HuH-7 (cell line): ENCODE measurements at regions not wholly inside any gene's neighbourhood (a gene's known extent, or its start where the extent isn't known, plus 50 kb on each side); places are given as distances from the start of the nearest gene placed in this dataset.

Source experiments
- DNase-seq: peaks from one replicate; pipeline ENCODE4 v3.0.0; 2011; ENCODE audit warnings: low spot score

DNA sequence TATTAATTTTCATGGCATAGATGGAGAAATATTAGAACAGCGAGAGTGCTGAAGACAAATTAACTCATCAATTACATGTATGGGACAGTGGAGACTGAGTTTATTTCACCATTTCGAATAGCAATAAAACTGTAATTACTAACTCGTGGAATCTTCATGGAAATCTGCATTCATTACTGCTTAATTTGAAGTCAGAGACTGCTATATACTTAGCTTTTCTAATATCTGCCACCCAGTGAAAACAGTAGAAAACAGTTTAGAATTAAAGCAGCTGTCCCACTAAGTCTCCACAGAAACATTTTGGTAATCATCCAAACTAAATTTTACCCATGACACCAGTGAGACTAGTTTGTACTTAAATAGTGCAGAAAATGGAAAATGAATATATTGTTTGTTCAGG, 56.8 kb downstream of the IZUMO3 start:
- no peak for DNase-seq

DNA sequence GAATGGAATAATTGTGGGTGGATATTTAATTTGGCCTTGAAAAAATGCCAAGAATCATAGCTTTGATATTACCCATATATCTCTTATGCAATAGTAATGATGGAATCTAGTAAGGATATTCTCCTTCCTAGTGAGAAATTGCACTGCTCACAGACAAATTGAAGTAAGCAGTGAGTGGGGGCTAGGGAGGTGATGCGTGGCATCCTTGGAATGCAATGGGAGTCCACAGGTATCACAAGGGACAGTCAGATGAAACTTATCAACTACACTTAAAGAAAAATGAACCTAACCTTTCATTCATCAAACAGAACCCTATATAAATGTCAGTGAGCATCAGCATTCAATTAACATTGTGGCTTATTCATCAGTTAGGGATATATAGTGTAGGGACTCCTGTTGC, 57.8 kb downstream of the IZUMO3 start:
- no peak for DNase-seq

DNA sequence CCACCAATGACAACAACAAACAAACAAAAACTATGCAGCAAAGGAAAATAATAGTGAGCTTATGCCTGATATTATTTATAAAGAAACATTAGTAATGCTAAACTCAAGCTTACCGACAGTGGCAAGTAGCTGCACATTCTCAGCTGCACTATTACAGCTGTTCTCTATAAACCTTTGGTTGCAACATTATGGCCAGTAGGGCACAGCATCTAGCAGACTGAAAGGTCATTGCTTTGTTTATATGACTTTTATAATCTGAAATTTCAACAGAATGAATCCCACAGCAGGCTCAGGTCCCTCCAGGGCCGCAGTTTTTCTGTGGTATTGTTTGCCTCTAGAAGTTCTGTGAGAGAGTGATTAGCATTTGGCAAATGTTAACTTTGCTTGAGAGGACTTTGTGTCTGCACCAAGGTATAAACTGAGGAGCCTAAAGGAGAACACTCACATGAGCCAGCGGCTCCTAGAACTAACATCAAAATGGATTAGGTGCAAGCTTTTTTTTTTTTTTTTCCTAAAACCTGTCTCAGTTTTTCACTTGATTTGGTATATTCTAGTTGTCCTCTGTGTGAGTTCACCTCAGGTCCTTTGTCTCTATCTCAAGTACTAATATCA, 58.3 kb downstream of the IZUMO3 start:
- DNase-seq = no peak

DNA sequence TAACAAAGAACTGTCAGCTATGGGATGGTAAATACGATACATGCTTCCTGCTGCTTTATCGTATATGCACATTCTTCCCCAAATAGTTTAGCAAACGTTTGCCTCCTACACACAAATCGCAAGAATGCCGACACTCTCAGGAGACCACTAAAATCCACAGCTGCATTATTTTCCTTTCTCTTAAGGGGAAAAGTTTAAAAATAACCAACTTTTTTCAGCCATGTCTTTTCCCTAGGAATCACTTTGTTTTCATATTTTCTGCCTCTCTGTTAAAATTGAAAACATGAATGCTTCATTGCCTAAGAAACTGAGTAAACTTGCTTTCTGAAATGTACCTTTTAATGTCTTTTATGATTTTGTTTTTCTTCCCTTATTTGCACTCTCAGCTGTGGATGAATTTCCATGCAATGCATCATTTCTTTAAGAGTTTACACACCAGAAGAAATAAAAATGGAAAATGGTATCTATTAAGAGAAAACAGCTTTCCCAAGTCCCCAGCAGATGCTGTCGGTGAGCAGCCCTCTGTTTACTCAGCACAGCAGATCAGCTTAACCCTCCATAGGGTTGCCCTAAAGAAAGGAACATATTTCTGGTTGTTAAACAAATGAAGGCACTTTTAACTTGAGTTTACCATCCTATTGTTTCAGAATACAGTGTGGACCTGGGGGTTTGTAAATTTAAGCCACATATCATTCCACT, 66.2 kb downstream of the IZUMO3 start:
- no peak for DNase-seq

DNA sequence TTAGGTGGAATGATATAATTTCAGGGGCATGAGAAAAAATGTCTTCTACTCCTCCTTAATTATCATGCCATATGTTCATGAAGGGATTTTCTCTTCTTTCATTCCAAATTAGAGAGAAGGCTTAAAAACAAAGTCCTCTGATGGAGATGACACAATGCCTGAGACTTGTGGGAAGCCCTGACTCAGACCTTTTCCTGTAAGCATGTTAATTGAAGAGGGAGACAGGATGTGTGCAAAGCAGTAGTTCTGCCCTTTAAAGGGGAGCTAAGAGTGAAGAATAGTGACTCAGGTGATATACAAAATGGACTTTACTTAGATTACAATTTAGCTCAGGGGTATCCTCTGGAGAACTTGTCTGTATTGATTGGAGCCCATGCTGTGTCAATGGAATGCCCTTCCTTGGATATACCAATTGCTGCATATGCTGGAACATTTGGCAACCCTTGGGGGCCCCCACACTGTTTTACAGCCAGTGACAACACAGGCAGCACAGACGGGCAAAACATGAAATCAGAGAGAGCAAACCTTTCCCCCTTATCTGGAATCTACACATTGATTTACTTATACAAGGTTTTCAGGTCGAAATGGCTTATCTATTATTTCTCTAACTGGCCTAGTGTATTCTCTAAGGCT, 81.3 kb downstream of the IZUMO3 start:
- no peak for DNase-seq

DNA sequence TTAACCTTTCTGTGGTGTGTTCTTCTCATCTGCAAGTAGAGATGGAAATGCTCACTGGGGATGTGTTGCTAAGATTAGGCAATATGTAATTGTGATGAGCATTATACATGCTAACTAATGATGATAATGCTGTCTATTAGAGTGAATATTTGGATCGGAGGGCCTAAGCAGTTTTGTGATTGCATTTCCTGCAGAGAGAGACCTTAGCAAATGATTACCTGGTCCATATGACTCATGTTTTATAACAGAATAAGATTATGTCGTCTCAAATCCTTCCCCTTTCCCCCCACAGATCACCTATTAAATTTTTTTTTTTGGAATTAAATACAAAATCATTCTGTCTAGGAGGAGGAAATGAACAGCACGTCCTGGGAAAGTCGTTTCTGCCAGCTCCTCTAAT, 82.7 kb downstream of the IZUMO3 start:
- DNase-seq = no peak

DNA sequence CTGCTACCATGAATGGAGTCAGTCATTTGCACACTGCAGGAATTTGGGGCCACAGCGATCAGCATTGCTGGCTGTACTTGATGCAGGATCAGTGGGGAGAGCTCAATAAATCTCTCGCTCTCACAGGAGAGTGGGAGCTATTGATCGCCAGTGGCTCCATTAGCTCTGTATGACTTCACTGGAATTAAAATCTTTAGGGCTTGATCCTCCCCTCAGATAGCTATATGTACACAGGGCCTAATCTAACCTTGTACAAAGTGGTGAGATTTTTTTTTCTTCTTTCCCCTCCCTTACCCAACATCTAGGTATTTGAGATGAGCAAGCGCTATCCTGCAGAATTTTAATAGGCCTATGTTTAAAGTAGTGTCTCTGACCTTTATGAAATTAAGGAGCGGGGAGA, 84.9 kb downstream of the IZUMO3 start:
- DNase-seq = no peak

DNA sequence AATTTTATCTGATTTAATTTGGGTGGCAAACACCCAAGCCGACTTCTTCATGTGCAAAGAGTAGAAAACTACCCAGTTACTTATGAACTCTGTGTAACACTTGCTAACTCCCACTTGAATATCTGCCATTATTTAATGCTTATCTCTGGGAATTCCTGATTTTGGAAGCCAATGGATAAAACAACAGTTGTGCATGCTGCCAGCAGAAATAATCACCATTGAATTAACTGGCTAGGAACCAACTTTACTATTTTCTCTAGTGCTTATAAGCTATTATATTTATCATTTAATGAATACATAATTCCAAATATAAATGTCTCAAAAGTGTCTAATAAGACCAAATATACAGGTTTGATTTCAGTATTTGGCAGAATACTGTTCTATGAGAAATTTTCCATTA, 85.7 kb downstream of the IZUMO3 start:
- no peak for DNase-seq

DNA sequence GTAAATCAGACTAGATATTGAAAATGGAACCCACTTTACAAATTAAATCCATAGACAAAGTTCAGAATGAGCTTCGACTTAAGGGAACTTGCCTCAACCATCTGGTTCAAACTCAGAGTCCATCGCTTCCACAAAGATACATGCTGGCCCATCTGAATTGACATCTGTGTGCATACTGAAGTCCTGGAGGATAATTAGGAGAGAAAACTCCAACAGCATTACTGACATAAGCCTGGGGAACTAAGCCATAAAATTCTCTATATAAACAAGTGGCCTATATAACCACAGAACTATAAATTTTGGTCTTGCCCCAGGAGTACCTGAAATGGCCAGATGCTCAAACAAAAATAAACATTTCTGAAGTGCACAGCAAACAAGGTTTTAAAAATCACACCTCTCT, 94.4 kb downstream of the IZUMO3 start:
- no peak for DNase-seq

DNA sequence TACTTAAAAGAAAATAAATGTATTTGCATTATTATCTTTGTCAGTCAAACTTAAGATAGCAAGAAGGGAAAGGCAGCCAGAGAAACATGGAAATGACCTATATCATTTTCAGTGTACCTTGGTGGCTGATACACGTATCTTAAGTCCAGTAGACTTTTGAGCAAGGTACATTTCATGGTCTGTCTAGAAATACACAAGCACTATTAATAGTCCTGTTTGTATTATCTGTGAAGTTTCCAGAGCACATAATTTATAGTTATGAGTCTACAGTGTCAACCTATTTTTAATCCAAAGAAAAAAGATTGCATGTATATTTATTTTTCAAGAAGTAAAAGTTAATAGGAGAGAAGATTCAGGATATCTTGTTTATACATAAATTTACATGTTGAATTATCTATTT, 95.7 kb downstream of the IZUMO3 start:
- DNase-seq = no peak

DNA sequence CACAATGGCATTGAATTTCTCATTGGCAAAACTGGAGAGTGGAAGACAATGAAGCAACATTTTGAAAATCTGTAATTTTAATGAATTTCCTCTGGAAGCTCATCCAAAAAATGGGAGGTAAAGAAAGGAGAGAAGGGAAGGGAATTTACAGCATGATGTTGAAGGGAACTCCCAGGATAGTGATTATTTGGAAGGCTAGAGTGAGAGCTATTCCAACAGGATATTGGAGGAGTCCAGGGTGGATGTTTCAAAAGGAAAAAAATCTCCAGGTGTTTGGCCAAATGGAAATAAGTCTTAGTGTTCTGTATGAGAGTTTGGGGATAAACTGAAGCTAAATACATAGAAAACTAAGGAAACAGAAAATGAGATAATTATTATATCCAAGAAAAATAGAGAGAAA, 106.2 kb downstream of the IZUMO3 start:
- no peak for DNase-seq

DNA sequence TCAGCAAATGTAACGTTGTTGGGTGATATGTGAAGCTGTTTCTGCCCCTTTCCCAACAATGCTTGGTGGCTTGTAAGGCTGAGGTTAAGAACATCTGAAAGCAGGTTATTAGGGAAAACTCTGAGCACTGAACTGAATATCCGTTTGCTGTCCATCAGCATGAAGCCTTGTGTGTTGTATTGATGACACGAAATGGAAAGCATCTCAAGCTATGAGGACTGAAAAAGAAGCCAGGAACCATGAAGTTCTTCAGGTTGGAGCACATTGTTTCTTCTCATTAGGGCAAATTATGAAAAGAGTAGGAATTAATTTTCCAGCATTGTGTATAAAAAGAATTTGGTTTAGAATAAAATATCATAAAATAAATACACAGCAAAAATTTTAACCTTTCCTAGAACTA, 106.8 kb downstream of the IZUMO3 start:
- DNase-seq = no peak

DNA sequence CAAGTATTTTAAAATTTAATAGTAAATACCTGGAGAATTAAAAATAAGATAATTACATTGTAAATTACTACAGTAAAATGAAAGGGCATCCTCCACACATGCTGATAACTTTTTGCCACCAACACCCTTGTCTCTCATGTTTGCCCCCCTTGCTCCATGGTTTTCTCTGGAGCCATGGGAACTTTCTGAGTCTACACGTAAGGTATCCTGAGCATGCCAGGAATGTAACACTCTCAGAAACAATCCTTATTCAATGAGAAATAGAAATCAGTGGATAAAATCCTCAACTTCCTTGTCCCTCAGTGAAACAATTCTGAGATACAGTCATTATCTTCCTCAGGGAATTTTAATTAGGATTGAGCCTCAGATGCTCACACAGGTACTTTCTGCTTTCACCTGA, 108.9 kb downstream of the IZUMO3 start:
- no peak for DNase-seq

DNA sequence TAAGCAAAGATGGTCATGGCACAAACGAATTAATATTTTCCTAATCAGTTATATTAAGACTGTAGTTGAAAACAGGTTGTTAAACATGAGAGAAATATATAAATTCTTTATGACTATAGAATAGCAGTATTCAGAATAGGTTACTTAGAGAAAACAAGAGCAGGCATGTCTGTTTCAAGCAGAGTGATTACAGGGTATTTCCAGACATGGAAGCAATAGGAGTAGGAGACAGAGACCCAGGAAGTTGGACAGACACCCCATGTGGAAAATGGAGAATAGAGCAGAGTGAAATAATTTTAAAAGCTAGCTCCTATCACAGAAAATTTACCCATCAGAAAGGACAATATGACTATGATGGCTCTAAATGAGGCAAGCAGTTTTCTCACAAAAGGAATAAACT, 111.5 kb downstream of the IZUMO3 start:
- no peak for DNase-seq

DNA sequence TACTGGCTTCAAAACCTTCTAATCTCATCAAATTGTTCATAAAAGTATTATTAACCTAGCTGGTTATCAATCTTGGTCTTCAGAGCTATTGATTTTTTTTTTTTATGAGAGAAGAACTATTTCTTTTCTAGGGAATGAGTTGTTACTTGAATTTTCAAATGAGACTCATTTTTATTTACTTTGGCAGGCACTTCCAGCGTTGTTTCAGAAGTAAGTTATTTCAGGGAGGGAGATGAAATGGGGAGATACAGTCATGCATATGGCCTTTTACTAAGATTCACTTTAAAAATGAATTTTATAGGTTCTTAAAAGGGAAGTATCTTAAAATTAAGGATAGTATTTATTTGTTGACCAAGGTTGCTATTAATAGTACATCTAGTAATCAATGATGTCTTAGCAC, 129.6 kb downstream of the IZUMO3 start:
- DNase-seq = no peak

DNA sequence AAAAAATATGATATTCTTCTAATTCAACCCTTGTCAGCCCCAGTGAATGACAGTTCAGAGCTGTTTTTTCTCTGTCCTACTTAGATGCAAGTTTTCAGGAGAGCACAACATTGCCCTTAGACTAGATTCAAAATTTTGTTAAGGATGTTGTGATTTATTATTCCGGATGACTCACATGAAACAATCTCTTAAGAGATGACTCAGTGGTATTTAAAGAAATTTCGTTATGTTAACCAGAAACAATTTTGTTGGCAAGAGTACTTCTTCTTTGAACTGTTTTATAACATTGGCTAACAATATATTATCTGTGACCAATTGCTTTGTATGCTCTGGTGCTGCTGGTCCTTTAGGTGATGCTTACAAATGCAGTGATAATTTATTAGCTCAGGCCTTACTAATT, 132.0 kb downstream of the IZUMO3 start:
- DNase-seq = no peak

DNA sequence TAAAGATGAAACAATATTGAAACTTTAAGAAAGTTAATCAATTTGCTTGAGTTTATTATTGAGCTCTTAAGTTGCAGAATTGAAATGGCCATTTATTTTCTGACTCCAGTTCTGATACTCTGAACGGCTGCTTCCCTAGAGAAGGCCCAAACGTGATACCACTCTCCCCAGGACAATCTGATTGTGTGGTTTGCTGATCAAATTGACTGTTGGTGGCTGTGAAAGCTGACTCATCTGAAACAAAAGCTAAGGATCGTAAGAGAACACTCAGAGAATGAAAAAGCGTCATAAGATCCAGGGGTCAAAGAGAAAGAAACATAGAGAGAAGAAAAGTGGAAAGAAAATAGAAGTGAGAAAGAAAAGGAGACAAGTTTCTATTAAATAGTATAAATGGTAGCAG, 147.2 kb downstream of the IZUMO3 start:
- no peak for DNase-seq

DNA sequence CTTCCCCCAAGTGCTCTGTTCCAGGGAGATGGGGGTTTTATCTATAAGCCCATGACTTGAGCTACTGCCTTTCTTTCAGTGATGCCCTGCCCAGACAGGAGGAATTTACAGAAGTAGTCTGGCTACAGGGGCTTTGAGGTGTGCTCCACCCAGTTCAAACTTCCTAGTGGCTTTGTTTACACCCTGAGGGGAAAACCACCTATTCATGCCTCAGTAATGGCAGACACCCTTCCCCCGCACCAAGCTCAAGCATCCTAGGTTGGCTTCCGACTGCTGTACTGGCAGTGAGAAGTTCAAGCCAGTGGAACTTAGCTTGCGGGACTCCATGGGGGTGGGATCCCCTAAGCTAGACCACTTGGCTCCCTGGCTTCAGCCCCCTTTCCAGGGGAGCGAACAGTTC, 154.6 kb downstream of the IZUMO3 start:
- DNase-seq = no peak

DNA sequence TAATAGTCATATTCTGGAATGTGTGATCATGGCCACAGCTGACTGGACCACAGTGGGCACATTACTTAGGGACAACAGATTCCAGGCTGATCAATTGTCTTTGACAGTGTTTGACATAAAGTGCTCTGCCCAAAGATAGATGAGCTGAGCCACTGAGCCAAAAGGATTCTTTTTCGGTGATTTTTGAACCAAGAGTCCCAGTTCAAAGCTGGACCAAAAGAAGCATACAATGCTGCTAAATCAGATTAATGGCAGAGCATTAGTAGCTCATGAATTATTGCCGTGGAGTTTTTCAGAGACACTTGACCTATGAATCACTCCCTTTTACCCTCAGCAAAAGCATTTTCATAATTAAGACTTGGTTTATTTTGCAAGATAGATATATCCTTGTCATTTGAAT, 160.6 kb downstream of the IZUMO3 start:
- no peak for DNase-seq

DNA sequence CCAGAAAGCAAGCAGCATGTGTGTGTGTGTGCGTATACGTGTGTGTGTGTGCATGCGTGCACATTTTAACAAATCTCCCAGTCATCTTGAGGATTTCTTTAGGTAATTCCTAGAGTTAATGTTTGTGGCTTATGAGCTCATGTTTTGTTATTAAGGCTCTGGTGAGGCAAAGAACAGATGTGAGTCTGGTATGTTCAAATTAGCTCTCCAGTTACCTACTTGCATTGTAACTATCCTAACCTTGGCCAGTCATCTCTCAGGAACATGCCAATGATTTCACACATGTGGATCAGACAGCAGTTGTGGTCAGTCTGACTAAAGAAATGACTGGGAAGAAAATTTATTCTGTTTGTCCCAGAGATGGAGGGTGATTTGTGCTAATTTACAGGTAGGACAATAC, 163.1 kb downstream of the IZUMO3 start:
- DNase-seq = no peak

DNA sequence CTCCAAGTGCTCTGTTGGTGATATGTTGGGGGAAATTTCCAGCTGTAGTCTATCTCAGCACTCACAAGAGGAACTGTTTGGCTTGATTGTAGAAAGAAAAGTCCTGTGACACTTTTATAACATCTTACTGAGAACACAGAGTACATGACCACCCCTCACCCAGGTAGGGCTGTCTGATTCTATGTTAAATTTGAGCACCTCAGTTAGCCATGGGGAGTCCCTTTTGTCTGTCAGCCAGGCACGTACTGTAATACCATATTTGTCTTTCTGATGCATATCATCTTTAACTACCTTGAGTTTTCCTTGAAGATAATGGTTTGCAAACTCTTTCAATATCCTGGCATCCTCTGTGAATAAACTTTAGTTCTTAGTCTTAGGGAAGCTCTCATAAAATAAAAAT, 164.5 kb downstream of the IZUMO3 start:
- no peak for DNase-seq

DNA sequence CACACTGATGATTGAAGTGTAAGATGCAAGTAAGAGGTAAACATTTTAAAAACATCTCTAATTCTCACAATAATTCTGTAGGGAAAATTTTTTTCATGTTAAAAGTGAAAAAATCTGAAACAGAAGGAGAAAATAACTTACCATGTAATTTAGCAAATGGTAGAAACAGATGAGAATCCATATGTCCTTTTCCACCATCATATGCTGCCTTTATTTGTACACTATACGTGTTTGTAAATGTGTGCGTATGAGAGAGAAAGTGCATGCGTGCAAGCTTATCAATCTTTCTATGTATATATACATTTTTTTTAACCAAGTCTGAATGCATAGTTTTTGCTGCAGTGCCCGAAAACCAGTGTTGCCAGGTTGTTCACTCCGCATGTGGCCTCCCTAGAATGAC, 186.7 kb downstream of the IZUMO3 start:
- no peak for DNase-seq

DNA sequence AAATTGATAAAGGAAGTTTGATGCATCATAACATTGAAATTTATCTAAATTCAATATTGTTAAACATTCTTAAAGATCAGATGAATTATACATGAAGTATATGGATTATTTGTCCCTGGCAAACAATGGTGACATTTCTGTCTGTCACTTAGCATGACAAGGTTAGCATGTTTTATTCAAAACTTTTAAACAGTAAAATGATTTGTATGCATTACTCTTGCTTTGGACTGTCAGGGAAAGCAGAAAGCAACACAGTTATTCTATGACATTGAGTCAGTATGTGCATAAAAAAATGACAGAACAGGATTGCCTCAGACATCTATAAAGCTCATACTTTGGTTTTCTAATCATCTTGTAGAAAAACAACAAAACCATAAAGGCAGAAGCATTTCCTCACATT, 193.7 kb downstream of the IZUMO3 start:
- DNase-seq = no peak

DNA sequence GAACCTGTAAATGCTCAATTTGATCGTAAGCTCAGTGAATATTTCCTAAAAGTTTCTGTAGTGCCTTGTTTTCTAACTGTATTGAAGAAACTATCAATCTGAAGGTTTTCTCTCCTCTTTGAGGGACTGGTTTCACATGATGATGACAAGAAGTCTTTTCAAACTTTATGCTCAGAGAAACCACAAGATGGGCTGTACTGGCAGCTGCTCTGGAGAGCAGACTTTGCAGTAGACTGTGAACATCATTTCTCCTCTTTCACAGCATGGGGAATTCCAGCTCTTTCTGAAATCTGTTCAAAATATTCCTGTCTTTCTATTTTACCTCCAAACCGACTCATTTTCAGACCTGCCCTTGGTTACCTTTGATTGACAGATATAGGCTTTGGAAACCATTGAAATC, 194.4 kb downstream of the IZUMO3 start:
- no peak for DNase-seq
